IMR-90 (cell line): ENCODE measurements at regions not wholly inside any gene's neighbourhood (a gene's known extent, or its start where the extent isn't known, plus 50 kb on each side); places are given as distances from the start of the nearest gene placed in this dataset.

Experiments
- ATAC-seq: fragments of 200-7000 bp; cut with Tn5 transposase; 2 replicates; pipeline ENCODE4 v1.9.1; 2020; ENCODE audit warnings: low read depth, mild to moderate bottlenecking, moderate library complexity
- BruUV-seq: library from RNA; stranded (reverse); fragments of 400-500 nt; replicated peaks from 2 replicates; lab custom pipeline; 2021; lab: Mats Ljungman, UMichigan
- CTCF ChIA-PET: fragments of 300-600 bp; formaldehyde crosslinking; extraction: SDS; loops from one replicate; lab custom pipeline; 2021; ENCODE audit warnings: antibody characterized with exemption; lab: Yijun Ruan, JAX
- POLR2A ChIA-PET: fragments of 300-600 bp; sonication (Branson Sonifier 250); formaldehyde crosslinking; loops from one replicate; lab custom pipeline; 2022; ENCODE audit warnings: antibody characterized with exemption; ENCODE audit not compliant: unreplicated experiment; lab: Charles Lee
- DNase-seq: peaks from one replicate; pipeline ENCODE4 v3.0.0; 2013
- H2AFZ ChIP-seq: replicated peaks from 2 replicates; pipeline ENCODE3; 2013; ENCODE audit warnings: low read length, mild to moderate bottlenecking; ENCODE audit not compliant: poor library complexity
- H2AK5ac ChIP-seq: 2 replicates; pipeline ENCODE4 v1.6.1; 2013; ENCODE audit warnings: low read depth, low read length, inconsistent platforms
- H2AK9ac ChIP-seq: replicated peaks from 2 replicates; pipeline ENCODE3; 2013; ENCODE audit warnings: mild to moderate bottlenecking, low read depth, low read length, moderate library complexity; ENCODE audit not compliant: poor library complexity
- H2BK120ac ChIP-seq: 2 replicates; pipeline ENCODE4 v1.6.1; 2013; ENCODE audit warnings: low read depth, low read length, inconsistent platforms
- H2BK15ac ChIP-seq: 3 replicates; pipeline ENCODE4 v1.6.1; 2013; ENCODE audit warnings: low read depth, low read length, inconsistent platforms
- H2BK20ac ChIP-seq: 2 replicates; pipeline ENCODE4 v1.6.1; 2013; ENCODE audit warnings: low read depth, mild to moderate bottlenecking, inconsistent platforms, low read length, moderate library complexity
- H2BK5ac ChIP-seq: 2 replicates; pipeline ENCODE4 v1.6.1; 2013; ENCODE audit warnings: mild to moderate bottlenecking, low read depth, low read length, inconsistent platforms; ENCODE audit not compliant: poor library complexity, severe bottlenecking
- H3K14ac ChIP-seq: replicated peaks from 2 replicates; pipeline ENCODE4 v1.6.1; 2013; ENCODE audit warnings: low read depth, low read length, inconsistent platforms
- H3K18ac ChIP-seq: 2 replicates; pipeline ENCODE4 v1.6.1; 2013; ENCODE audit warnings: low read depth, low read length, control low read depth
- H3K23ac ChIP-seq: 2 replicates; pipeline ENCODE4 v1.6.1; 2013; ENCODE audit warnings: low read depth, low read length, inconsistent platforms
- H3K27ac ChIP-seq: 2 replicates; pipeline ENCODE4 v1.5.1; 2013; ENCODE audit warnings: mild to moderate bottlenecking, control low read depth, low read length; ENCODE audit not compliant: insufficient read depth
- H3K27me3 ChIP-seq: 2 replicates; pipeline ENCODE4 v1.6.1; 2013; ENCODE audit warnings: low read length; ENCODE audit not compliant: control insufficient read depth, insufficient read depth
- H3K36me3 ChIP-seq: 2 replicates; pipeline ENCODE4 v1.6.1; 2013; ENCODE audit warnings: low read length, mixed read lengths; ENCODE audit not compliant: control insufficient read depth, insufficient read depth
- H3K4ac ChIP-seq: 2 replicates; pipeline ENCODE4 v1.6.1; 2013; ENCODE audit warnings: low read depth, low read length, inconsistent platforms
- H3K4me1 ChIP-seq: 2 replicates; pipeline ENCODE4 v1.6.1; 2013; ENCODE audit warnings: low read length, mixed read lengths; ENCODE audit not compliant: control insufficient read depth, insufficient read depth
- H3K4me2 ChIP-seq: 2 replicates; pipeline ENCODE4 v1.6.1; 2013; ENCODE audit warnings: low read depth, mild to moderate bottlenecking, control low read depth, low read length, moderate library complexity
- H3K4me3 ChIP-seq: 2 replicates; pipeline ENCODE4 v1.5.1; 2013; ENCODE audit warnings: low read depth, mild to moderate bottlenecking, control low read depth, low read length, moderate library complexity; ENCODE audit not compliant: insufficient read depth
- H3K56ac ChIP-seq: 2 replicates; pipeline ENCODE4 v1.6.1; 2013; ENCODE audit warnings: low read length, inconsistent platforms; ENCODE audit not compliant: insufficient read depth; ENCODE audit errors: extremely low read depth
- H3K79me1 ChIP-seq, 2 experiments: 2 replicates each; pipeline ENCODE4 v1.6.1; 2013; ENCODE audit warnings: low read length in 2 of 2, inconsistent platforms in 1 of 2, low read depth in 1 of 2
- H3K9ac ChIP-seq: 2 replicates; pipeline ENCODE4 v1.6.1; 2013; ENCODE audit warnings: low read depth, low read length, control low read depth
- H3K9me1 ChIP-seq: 2 replicates; pipeline ENCODE4 v1.6.1; 2013; ENCODE audit warnings: low read length, inconsistent platforms; ENCODE audit not compliant: insufficient read depth
- H3K9me3 ChIP-seq: 2 replicates; pipeline ENCODE4 v1.6.1; 2013; ENCODE audit warnings: low read length; ENCODE audit not compliant: control insufficient read depth, insufficient read depth
- H4K20me1 ChIP-seq: 2 replicates; pipeline ENCODE4 v1.6.1; 2013; ENCODE audit warnings: low read length, inconsistent platforms; ENCODE audit not compliant: insufficient read depth
- H4K5ac ChIP-seq: 2 replicates; pipeline ENCODE4 v1.6.1; 2013; ENCODE audit warnings: mild to moderate bottlenecking, low read depth, low read length, control low read depth
- H4K8ac ChIP-seq, 2 experiments: 2 replicates each; pipeline ENCODE4 v1.6.1; 2013; ENCODE audit warnings: low read depth in 2 of 2, low read length in 2 of 2, control low read depth in 1 of 2, inconsistent platforms in 1 of 2
- H4K91ac ChIP-seq: 2 replicates; pipeline ENCODE4 v1.6.1; 2013; ENCODE audit warnings: low read depth, low read length, inconsistent platforms; ENCODE audit not compliant: insufficient read depth
- BHLHE40 ChIP-seq: fragments of 150-350 bp; IDR thresholded peaks from 2 replicates; pipeline ENCODE4 v1.6.1; 2016; ENCODE audit warnings: mild to moderate bottlenecking, low read depth, low read length
- CEBPB ChIP-seq: IDR thresholded peaks from 2 replicates; pipeline ENCODE4 v1.6.1; 2012; ENCODE audit warnings: low read depth, low read length, improper control_type of control experiment
- CHD1 ChIP-seq: IDR thresholded peaks from 2 replicates; pipeline ENCODE4 v1.6.1; 2012; ENCODE audit warnings: low read depth, low read length, improper control_type of control experiment
- CTCF ChIP-seq: conservative IDR thresholded peaks from 2 replicates; pipeline ENCODE4 v1.5.1; 2012; ENCODE audit warnings: mild to moderate bottlenecking, low read depth, low read length, improper control_type of control experiment
- ELK1 ChIP-seq: fragments of 150-350 bp; IDR thresholded peaks from 2 replicates; pipeline ENCODE4 v1.6.1; 2016; ENCODE audit warnings: low read depth, mild to moderate bottlenecking, low read length, moderate library complexity, borderline replicate concordance
- FOS ChIP-seq: fragments of 150-350 bp; IDR thresholded peaks from 2 replicates; pipeline ENCODE4 v1.6.1; 2016; ENCODE audit warnings: low read depth, low read length
- MAFK ChIP-seq: IDR thresholded peaks from 2 replicates; pipeline ENCODE4 v1.6.1; 2012; ENCODE audit warnings: low read depth, low read length, improper control_type of control experiment
- MAZ ChIP-seq: IDR thresholded peaks from 2 replicates; pipeline ENCODE4 v1.6.1; 2012; ENCODE audit warnings: low read depth, mild to moderate bottlenecking, low read length, improper control_type of control experiment, moderate library complexity, borderline replicate concordance
- MXI1 ChIP-seq: IDR thresholded peaks from 2 replicates; pipeline ENCODE4 v1.6.1; 2012; ENCODE audit warnings: low read depth, mild to moderate bottlenecking, low read length, moderate library complexity, borderline replicate concordance
- NFE2L2 ChIP-seq: fragments of 150-350 bp; IDR thresholded peaks from 2 replicates; pipeline ENCODE4 v1.6.1; 2016; ENCODE audit warnings: low read depth, mild to moderate bottlenecking, low read length
- POLR2A ChIP-seq: IDR thresholded peaks from 2 replicates; pipeline ENCODE4 v1.6.1; 2012; ENCODE audit warnings: mild to moderate bottlenecking, low read depth, low read length
- RAD21 ChIP-seq: IDR thresholded peaks from 2 replicates; pipeline ENCODE4 v1.6.1; 2012; ENCODE audit warnings: low read length, improper control_type of control experiment
- RCOR1 ChIP-seq: IDR thresholded peaks from 2 replicates; pipeline ENCODE4 v1.6.1; 2012; ENCODE audit warnings: mild to moderate bottlenecking, low read length, improper control_type of control experiment; ENCODE audit not compliant: insufficient replicate concordance
- RFX5 ChIP-seq: IDR thresholded peaks from 2 replicates; pipeline ENCODE4 v1.8.0; 2012; ENCODE audit warnings: low read depth, mild to moderate bottlenecking, low read length, moderate library complexity
- SMC3 ChIP-seq: fragments of 150-350 bp; IDR thresholded peaks from 2 replicates; pipeline ENCODE4 v1.6.1; 2016; ENCODE audit warnings: low read depth, mild to moderate bottlenecking, antibody characterized with exemption, low read length, moderate library complexity
- USF2 ChIP-seq: fragments of 150-350 bp; IDR thresholded peaks from 2 replicates; pipeline ENCODE4 v1.6.1; 2017; ENCODE audit warnings: mild to moderate bottlenecking, antibody characterized with exemption, low read length, low read depth
- dilution Hi-C: fragments of 300-500 bp; cut with HindIII; formaldehyde crosslinking; loops from one replicate; pipeline ENCODE4 v1.14.3; 2018; ENCODE audit warnings: low sequenced_read_pairs; ENCODE audit not compliant: unreplicated experiment
- in situ Hi-C: fragments of 300-500 bp; cut with MboI; formaldehyde crosslinking; loops from 3 replicates; pipeline ENCODE4 v1.14.3; 2019; ENCODE audit warnings: low sequenced_read_pairs, inconsistent platforms, mixed read lengths
- intact Hi-C: fragments of 100-400 bp; cut with micrococcal nuclease; formaldehyde crosslinking; loops from 2 replicates; pipeline ENCODE4 v1.10.0; 2022

GRCh38 chr12:87405918-87406317 is 623.3 kb downstream of the C12orf50 start:
- no peak for TF ChIP-seq BHLHE40
- TF ChIP-seq RAD21 = no peak
- no peak for TF ChIP-seq CTCF
- no peak for TF ChIP-seq MAZ
- no peak for TF ChIP-seq RFX5
- no peak for TF ChIP-seq ELK1
- TF ChIP-seq MAFK = no peak
- no peak for TF ChIP-seq USF2
- no peak for TF ChIP-seq FOS
- no peak for TF ChIP-seq MXI1
- TF ChIP-seq NFE2L2 = no peak
- TF ChIP-seq RCOR1 = no peak
- no peak for TF ChIP-seq CHD1
- TF ChIP-seq CEBPB = no peak
- no peak for TF ChIP-seq SMC3
- TF ChIP-seq POLR2A = no peak
- Histone ChIP-seq H3K79me1 (no peaks in the 10 kb centered on the region), H2AK9ac (no peak overlapping the region), H4K91ac (no peak overlapping the region), H2BK5ac (no peak overlapping the region), H3K4me1 (no peaks in the 10 kb centered on the region), H3K9ac (no peak overlapping the region), H3K4me2 (no peak overlapping the region), H4K20me1 (no peaks in the 10 kb centered on the region), H2BK15ac (no peak overlapping the region), H3K14ac (no peak overlapping the region), H3K27ac (no peak overlapping the region), H2BK20ac (no peak overlapping the region), H3K27me3 (no peaks in the 10 kb centered on the region), H3K36me3 (no peaks in the 10 kb centered on the region), H3K9me1 (no peaks in the 10 kb centered on the region), H2AK5ac (no peak overlapping the region), H2AFZ (no peak overlapping the region), H4K8ac (no peak overlapping the region), H3K9me3 (no peaks in the 10 kb centered on the region), H3K23ac (no peak overlapping the region), H3K4ac (no peak overlapping the region), H4K5ac (no peak overlapping the region), H3K56ac (no peak overlapping the region), H3K4me3 (no peak overlapping the region), H3K18ac (no peak overlapping the region), H2BK120ac (no peak overlapping the region)
- intact Hi-C loops (no loop called here), in situ Hi-C loops (no loop called here), dilution Hi-C loops (no loop called here)
- ChIA-PET CTCF (no interaction called here), POLR2A (no interaction called here)
- DNase-seq (no peak), ATAC-seq (no peak)
- BruUV-seq = no TSS peak
